ENCODE measurements at regions not wholly inside any gene's neighbourhood (a gene's known extent, or its start where the extent isn't known, plus 50 kb on each side); places are given as distances from the start of the nearest gene placed in this dataset.
"Not testable (repeated sequence)": the region's sequence is repeated elsewhere in the genome, so short reads cannot be mapped to it uniquely, and the experiment has no call there.

DNA sequence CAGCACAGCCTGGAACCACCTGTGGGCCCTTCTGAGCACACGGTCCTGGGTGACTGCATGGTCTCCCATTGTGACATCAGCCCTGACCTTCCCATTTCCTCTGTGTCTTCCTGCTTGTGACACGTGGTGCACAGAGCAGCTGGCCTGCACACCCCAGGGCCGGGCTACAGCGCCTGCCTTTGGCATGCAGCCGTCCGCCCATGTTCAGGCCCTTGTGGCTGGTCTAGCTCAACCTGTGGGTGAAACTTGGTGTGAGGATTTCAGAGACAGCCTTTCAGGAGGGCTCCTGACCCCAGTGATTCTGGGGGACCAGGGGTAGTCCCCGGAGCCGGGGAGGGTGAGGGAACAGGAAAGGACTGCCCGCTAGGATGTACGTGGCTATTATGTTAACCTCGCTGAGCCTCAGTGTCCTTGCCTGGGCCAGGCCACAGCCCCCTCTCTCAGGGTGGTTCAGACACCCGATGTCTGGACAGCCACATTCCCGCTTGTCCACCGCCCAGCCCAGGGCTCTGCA, 284.8 kb upstream of the HS6ST1 start:
- H3K9me3 ChIP-seq = no peaks in the 10 kb centered on the region
- H3K36me3 ChIP-seq = no peaks in the 10 kb centered on the region
- H3K27ac ChIP-seq = no peak overlapping the region
- H3K4me1 ChIP-seq = no peaks in the 10 kb centered on the region
- TF ChIP-seq EP300 (IDR thresholded peaks at IDR 0.05) (no peak), POLR2A (IDR thresholded peaks at IDR 0.05) (no peak), POLR2AphosphoS5 (IDR thresholded peaks at IDR 0.05) (no peak)
- TF ChIP-seq, protein P1, sequence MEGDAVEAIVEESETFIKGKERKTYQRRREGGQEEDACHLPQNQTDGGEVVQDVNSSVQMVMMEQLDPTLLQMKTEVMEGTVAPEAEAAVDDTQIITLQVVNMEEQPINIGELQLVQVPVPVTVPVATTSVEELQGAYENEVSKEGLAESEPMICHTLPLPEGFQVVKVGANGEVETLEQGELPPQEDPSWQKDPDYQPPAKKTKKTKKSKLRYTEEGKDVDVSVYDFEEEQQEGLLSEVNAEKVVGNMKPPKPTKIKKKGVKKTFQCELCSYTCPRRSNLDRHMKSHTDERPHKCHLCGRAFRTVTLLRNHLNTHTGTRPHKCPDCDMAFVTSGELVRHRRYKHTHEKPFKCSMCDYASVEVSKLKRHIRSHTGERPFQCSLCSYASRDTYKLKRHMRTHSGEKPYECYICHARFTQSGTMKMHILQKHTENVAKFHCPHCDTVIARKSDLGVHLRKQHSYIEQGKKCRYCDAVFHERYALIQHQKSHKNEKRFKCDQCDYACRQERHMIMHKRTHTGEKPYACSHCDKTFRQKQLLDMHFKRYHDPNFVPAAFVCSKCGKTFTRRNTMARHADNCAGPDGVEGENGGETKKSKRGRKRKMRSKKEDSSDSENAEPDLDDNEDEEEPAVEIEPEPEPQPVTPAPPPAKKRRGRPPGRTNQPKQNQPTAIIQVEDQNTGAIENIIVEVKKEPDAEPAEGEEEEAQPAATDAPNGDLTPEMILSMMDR (IDR thresholded peaks at IDR 0.05) = no peak
- no peak overlapping the region for H3K4me3 ChIP-seq
- no peak for ATAC-seq
- WGBS, 2 donors (ENCODE audit: low coverage in 1 of 2) = no CpG with 5 or more reads among the region's 14 CpGs
- no peaks in the 10 kb centered on the region for H3K27me3 ChIP-seq

DNA sequence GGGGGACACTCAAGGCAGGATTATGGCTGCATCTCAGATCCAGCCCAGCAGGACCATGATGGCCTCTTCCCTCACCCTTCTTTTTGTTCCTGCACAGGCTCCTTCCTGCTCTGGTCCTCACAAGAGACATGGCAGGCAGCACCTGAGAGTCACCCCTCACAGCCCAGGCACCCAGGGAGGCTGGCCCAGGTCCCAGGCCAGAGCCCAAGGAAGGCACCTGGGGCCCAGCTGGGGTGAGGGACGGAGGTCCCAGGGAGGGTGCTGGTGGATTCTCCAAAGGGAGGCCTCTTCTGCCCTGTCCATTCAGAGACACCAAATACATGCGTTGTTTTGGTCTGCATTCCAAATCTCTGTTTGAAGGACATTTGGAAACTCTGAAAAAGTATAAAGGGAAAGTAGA, 285.4 kb upstream of the HS6ST1 start:
- H3K4me3 ChIP-seq = no peak overlapping the region
- no peaks in the 10 kb centered on the region for H3K36me3 ChIP-seq
- no peaks in the 10 kb centered on the region for H3K9me3 ChIP-seq
- TF ChIP-seq, protein P1 (IDR thresholded peaks at IDR 0.05) = no peak
- TF ChIP-seq EP300 (IDR thresholded peaks at IDR 0.05) (no peak), POLR2A (IDR thresholded peaks at IDR 0.05) (no peak), POLR2AphosphoS5 (IDR thresholded peaks at IDR 0.05) (no peak)
- no peaks in the 10 kb centered on the region for H3K4me1 ChIP-seq
- WGBS, 2 donors (ENCODE audit: low coverage in 1 of 2) = 100% methylated on average over 1 of the region's 2 CpGs
- no peaks in the 10 kb centered on the region for H3K27me3 ChIP-seq
- no peak for ATAC-seq
- no peak overlapping the region for H3K27ac ChIP-seq

DNA sequence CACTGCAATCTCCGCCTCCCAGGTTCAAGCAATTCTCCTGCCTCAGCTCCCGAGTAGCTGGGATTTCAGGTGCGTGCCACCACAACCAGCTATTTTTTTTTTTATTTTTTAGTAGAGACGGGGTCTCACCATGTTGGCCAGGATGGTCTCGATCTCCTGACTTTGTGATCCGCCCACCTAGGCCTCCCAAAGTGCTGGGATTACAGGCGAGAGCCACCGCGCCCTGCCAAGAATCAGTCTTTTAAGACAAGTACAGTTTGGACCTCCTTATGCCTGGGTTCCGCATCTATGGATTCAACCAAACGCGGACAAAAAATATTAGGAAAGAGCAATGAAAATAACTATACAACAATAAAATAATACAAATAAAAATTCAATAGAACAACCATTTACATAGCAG, 285.9 kb upstream of the HS6ST1 start:
- not testable (repeated sequence) for ATAC-seq

DNA sequence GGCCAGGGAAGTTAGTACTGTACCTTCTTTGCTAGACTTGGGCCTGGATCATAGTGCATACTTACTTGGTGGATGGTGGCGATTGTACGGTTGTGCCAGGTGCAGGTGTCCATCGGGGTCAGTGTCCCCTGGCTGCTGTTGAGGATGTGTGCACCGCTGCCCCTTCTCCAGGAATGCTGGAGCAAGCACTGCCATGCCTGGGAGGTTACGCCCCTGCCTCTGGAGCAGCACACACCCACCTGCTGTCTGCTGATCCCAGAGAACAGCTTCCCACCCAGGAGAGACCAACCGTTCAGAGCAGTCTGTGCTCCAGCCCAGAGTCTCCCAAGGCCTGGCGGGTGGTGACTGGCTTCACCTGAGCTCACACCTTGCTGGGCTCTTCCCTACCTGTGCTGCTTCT, 286.8 kb upstream of the HS6ST1 start:
- Histone ChIP-seq H3K27me3 (no peaks in the 10 kb centered on the region), H3K36me3 (no peaks in the 10 kb centered on the region), H3K27ac (no peak overlapping the region), H3K4me3 (no peak overlapping the region), H3K4me1 (no peaks in the 10 kb centered on the region), H3K9me3 (no peaks in the 10 kb centered on the region)
- no peak for TF ChIP-seq POLR2AphosphoS5 (IDR thresholded peaks at IDR 0.05)
- TF ChIP-seq, protein P1 (IDR thresholded peaks at IDR 0.05) = no peak
- TF ChIP-seq POLR2A (IDR thresholded peaks at IDR 0.05) = no peak
- no peak for TF ChIP-seq EP300 (IDR thresholded peaks at IDR 0.05)
- WGBS, 2 donors (ENCODE audit: low coverage in 1 of 2) = 86% methylated on average over 2 of the region's 7 CpGs; no CpG with 5 or more reads in 1 of the 2 donors
- ATAC-seq = no peak

More for the DNA sequence above, 285.9 kb upstream of the HS6ST1 start:
- not testable (repeated sequence) for H3K9me3 ChIP-seq, H3K27me3 ChIP-seq, H3K4me3 ChIP-seq, H3K27ac ChIP-seq, H3K36me3 ChIP-seq, H3K4me1 ChIP-seq
- WGBS, 2 donors (ENCODE audit: low coverage in 1 of 2) = 91 to 98% methylated on average over 5 to 7 of the region's 12 CpGs

DNA sequence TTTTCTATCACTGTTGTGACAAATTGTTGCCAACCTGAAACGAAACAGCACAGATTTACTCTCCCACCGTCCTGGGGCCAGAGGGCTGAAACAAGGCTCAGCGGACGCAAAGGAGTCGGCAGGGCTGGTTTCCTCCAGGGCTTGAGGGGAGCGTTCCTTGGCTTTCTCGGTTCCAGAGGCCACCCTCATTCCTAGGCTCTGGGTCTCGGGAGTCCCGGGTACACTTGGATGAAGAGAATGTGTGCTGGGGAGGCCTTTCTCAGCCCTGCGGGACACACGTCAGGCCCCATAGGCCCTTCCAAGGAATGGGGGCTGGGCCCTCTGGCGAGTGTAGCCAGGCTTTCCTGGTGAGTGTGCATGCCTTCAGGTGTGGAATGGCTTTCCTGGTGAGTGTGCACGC, 287.3 kb upstream of the HS6ST1 start:
- no peak for ATAC-seq
- Histone ChIP-seq H3K9me3 (no peaks in the 10 kb centered on the region), H3K36me3 (no peaks in the 10 kb centered on the region), H3K4me1 (no peaks in the 10 kb centered on the region), H3K4me3 (no peak overlapping the region), H3K27ac (no peak overlapping the region), H3K27me3 (no peaks in the 10 kb centered on the region)
- 88% methylated on average over 8 of the region's 13 CpGs; no CpG with 5 or more reads in 1 of the 2 donors for WGBS, 2 donors (ENCODE audit: low coverage in 1 of 2)
- TF ChIP-seq EP300 (IDR thresholded peaks at IDR 0.05) (no peak), POLR2A (IDR thresholded peaks at IDR 0.05) (no peak), POLR2AphosphoS5 (IDR thresholded peaks at IDR 0.05) (no peak)
- TF ChIP-seq, protein P1 (IDR thresholded peaks at IDR 0.05) = no peak

All from gastroesophageal sphincter (tissue), 4 donors.